Vagina (tissue), 2 donors: ENCODE measurements at regions not wholly inside any gene's neighbourhood (a gene's known extent, or its start where the extent isn't known, plus 50 kb on each side); places are given as distances from the start of the nearest gene placed in this dataset.

Source experiments
- DNase-seq, 2 donors: peaks; one replicate each; pipeline ENCODE4 v3.0.0-alpha.2; 2017; ENCODE audit errors: extremely low spot score in 2 of 2
- H3K27ac ChIP-seq: fragments of 200-600 bp; sonication (generic); one replicate; pipeline ENCODE4 v1.5.1; 2019
- H3K27me3 ChIP-seq: fragments of 200-600 bp; sonication (generic); one replicate; pipeline ENCODE4 v1.5.1; 2019
- H3K36me3 ChIP-seq, 2 donors: fragments of 200-600 bp; sonication (generic); one replicate each; pipeline ENCODE4 v1.5.1; 2017 to 2019
- H3K4me1 ChIP-seq: fragments of 200-600 bp; sonication (generic); one replicate; pipeline ENCODE4 v1.5.1; 2019
- H3K4me3 ChIP-seq, 2 donors: fragments of 200-600 bp; sonication (generic); 1 replicate in 1 of 2; 2 replicates in 1 of 2; pipeline ENCODE4 v1.5.1; 2016 to 2019
- H3K9me3 ChIP-seq: fragments of 200-600 bp; sonication (generic); one replicate; pipeline ENCODE4 v1.5.1; 2019
- CTCF ChIP-seq, 3 experiments: fragments of 450-650 bp in 2 of 3; fragments of 200-600 bp in 1 of 3; sonication (generic) in 1 of 3; IDR thresholded peaks; one replicate each; pipeline ENCODE4 v1.5.1; 2017 to 2019; ENCODE audit warnings: antibody characterized with exemption in 3 of 3, mild to moderate bottlenecking in 2 of 3, moderate library complexity in 2 of 3
- POLR2A ChIP-seq, 2 donors: fragments of 450-650 bp; IDR thresholded peaks; one replicate each; pipeline ENCODE4 v1.6.1; 2017; ENCODE audit warnings: antibody characterized with exemption in 2 of 2, mild to moderate bottlenecking in 2 of 2, moderate library complexity in 2 of 2
- POLR2AphosphoS5 ChIP-seq, 2 donors: sonication (generic); formaldehyde crosslinking; IDR thresholded peaks; one replicate each; pipeline ENCODE4 v1.9.0; 2017; ENCODE audit warnings: antibody characterized with exemption in 2 of 2, mild to moderate bottlenecking in 2 of 2, low read depth in 1 of 2; ENCODE audit not compliant: insufficient read depth in 1 of 2
- intact Hi-C: fragments of 100-400 bp; cut with DNase I; formaldehyde crosslinking; loops from one replicate; pipeline ENCODE4 v1.15.1; 2023

- Histone ChIP-seq H3K36me3 (no peaks in the 10 kb centered on the region), H3K9me3 (no peaks in the 10 kb centered on the region), H3K27me3 (no peaks in the 10 kb centered on the region), H3K27ac (no peak overlapping the region), H3K4me1 (no peaks in the 10 kb centered on the region), H3K4me3 (no peak overlapping the region)
- intact Hi-C loops: no loop called here
- DNase-seq: no peak
- TF ChIP-seq CTCF (IDR thresholded peaks at IDR 0.05) (no peak), POLR2AphosphoS5 (IDR thresholded peaks at IDR 0.05; ENCODE audit: insufficient read depth in 1 of 2, low read depth in 1 of 2) (no peak), POLR2A (IDR thresholded peaks at IDR 0.05) (no peak)
Measured at GRCh38 chr18:24837066-24837465, 376.6 kb downstream of the HRH4 start.

- no peak overlapping the region for H3K27ac ChIP-seq
- H3K27me3 ChIP-seq: no peaks in the 10 kb centered on the region
- H3K4me1 ChIP-seq: no peaks in the 10 kb centered on the region
- H3K9me3 ChIP-seq: no peaks in the 10 kb centered on the region
- no peak overlapping the region for H3K4me3 ChIP-seq
- no peaks in the 10 kb centered on the region for H3K36me3 ChIP-seq
- no peak for DNase-seq
- intact Hi-C loops: loop anchor here (1.0 kb wide), 1 partner anchor 19 kb away; no protein-coding TSS in a partner anchor
- TF ChIP-seq POLR2AphosphoS5 (IDR thresholded peaks at IDR 0.05; ENCODE audit: insufficient read depth in 1 of 2, low read depth in 1 of 2) (no peak), CTCF (IDR thresholded peaks at IDR 0.05) (no peak), POLR2A (IDR thresholded peaks at IDR 0.05) (no peak)
Measured at GRCh38 chr18:24840051-24840450, 379.6 kb downstream of the HRH4 start.

GRCh38 chr18:24840640-24841039, 380.2 kb downstream of the HRH4 start:
- no peaks in the 10 kb centered on the region for H3K27me3 ChIP-seq
- TF ChIP-seq POLR2AphosphoS5 (IDR thresholded peaks at IDR 0.05; ENCODE audit: insufficient read depth in 1 of 2, low read depth in 1 of 2) (no peak), CTCF (IDR thresholded peaks at IDR 0.05) (no peak), POLR2A (IDR thresholded peaks at IDR 0.05) (no peak)
- no peak for DNase-seq
- H3K36me3 ChIP-seq: no peaks in the 10 kb centered on the region
- intact Hi-C loops: loop anchor here (1.0 kb wide), 1 partner anchor 19 kb away; no protein-coding TSS in a partner anchor
- no peaks in the 10 kb centered on the region for H3K9me3 ChIP-seq
- H3K4me1 ChIP-seq: no peaks in the 10 kb centered on the region
- no peak overlapping the region for H3K4me3 ChIP-seq
- H3K27ac ChIP-seq: no peak overlapping the region

GRCh38 chr18:24841536-24841935, 381.1 kb downstream of the HRH4 start:
- Histone ChIP-seq H3K4me1 (no peaks in the 10 kb centered on the region), H3K36me3 (no peaks in the 10 kb centered on the region), H3K27me3 (no peaks in the 10 kb centered on the region), H3K27ac (no peak overlapping the region), H3K4me3 (no peak overlapping the region), H3K9me3 (no peaks in the 10 kb centered on the region)
- intact Hi-C loops: no loop called here
- DNase-seq: no peak
- TF ChIP-seq POLR2AphosphoS5 (IDR thresholded peaks at IDR 0.05; ENCODE audit: insufficient read depth in 1 of 2, low read depth in 1 of 2) (no peak), POLR2A (IDR thresholded peaks at IDR 0.05) (no peak), CTCF (IDR thresholded peaks at IDR 0.05) (no peak)

- intact Hi-C loops: no loop called here
- TF ChIP-seq CTCF (IDR thresholded peaks at IDR 0.05) (no peak), POLR2AphosphoS5 (IDR thresholded peaks at IDR 0.05; ENCODE audit: insufficient read depth in 1 of 2, low read depth in 1 of 2) (no peak), POLR2A (IDR thresholded peaks at IDR 0.05) (no peak)
- Histone ChIP-seq H3K4me3 (no peak overlapping the region), H3K36me3 (no peaks in the 10 kb centered on the region), H3K27me3 (no peaks in the 10 kb centered on the region), H3K4me1 (no peaks in the 10 kb centered on the region), H3K9me3 (no peaks in the 10 kb centered on the region), H3K27ac (no peak overlapping the region)
- no peak for DNase-seq
Measured at GRCh38 chr18:24843123-24843522, 382.7 kb downstream of the HRH4 start.
